ENCODE measurements at regions not wholly inside any gene's neighbourhood (a gene's known extent, or its start where the extent isn't known, plus 50 kb on each side); places are given as distances from the start of the nearest gene placed in this dataset.

DNA sequence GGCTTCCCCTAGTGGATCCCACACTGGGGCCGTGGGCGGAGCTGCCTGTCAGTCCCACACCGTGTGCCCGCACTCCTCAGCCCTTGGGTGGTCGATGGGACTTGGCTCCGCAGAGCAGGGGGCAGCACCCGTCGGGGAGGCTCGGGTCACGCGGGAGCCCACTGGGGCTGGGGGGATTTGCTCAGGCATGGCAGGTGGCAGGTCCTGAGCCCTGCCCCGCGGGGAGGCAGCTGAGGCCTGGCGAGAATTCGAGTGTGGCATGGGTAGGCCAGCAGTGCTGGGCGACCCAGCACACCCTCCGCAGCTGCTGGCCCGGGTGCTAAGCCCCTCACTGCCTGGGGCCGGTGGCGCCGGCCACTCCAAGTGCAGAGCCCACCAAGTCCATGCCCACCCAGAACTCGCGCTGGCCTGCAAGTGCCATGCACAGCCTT, 481.7 kb upstream of the PRR20A start:
- TF ChIP-seq, protein P1, sequence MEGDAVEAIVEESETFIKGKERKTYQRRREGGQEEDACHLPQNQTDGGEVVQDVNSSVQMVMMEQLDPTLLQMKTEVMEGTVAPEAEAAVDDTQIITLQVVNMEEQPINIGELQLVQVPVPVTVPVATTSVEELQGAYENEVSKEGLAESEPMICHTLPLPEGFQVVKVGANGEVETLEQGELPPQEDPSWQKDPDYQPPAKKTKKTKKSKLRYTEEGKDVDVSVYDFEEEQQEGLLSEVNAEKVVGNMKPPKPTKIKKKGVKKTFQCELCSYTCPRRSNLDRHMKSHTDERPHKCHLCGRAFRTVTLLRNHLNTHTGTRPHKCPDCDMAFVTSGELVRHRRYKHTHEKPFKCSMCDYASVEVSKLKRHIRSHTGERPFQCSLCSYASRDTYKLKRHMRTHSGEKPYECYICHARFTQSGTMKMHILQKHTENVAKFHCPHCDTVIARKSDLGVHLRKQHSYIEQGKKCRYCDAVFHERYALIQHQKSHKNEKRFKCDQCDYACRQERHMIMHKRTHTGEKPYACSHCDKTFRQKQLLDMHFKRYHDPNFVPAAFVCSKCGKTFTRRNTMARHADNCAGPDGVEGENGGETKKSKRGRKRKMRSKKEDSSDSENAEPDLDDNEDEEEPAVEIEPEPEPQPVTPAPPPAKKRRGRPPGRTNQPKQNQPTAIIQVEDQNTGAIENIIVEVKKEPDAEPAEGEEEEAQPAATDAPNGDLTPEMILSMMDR (IDR thresholded peaks at IDR 0.05; ENCODE audit: control extremely low read depth, extremely low read depth), result no peak
- H3K4me1 ChIP-seq (ENCODE audit: control insufficient read depth in 5 of 5, insufficient read depth in 5 of 5, low read length in 5 of 5), result no peaks in the 10 kb centered on the region
- H3K27ac ChIP-seq (ENCODE audit: low read depth in 1 of 2, low read length in 1 of 2), result no peak overlapping the region
- H3K9ac ChIP-seq (ENCODE audit: insufficient read depth in 1 of 2, low read length in 2 of 2), result no peak overlapping the region
- ATAC-seq (ENCODE audit: insufficient read depth, low FRiP score) (no peak), DNase-seq (no peak)
- H3K4me3 ChIP-seq, result no peak overlapping the region
- H3K27me3 ChIP-seq (ENCODE audit: control insufficient read depth in 3 of 3, insufficient read depth in 3 of 3, low read length in 2 of 3), result no peaks in the 10 kb centered on the region
- WGBS, 2 donors, result 94 to 97% methylated on average over 23 of the region's 23 CpGs
- peaks cover 0 to 10% (median under 1%) of the 10 kb centered on the region in 4 donors for H3K9me3 ChIP-seq (ENCODE audit: control insufficient read depth in 4 of 4, insufficient read depth in 3 of 4, low read length in 3 of 4)
- H3K36me3 ChIP-seq (ENCODE audit: control insufficient read depth in 4 of 4, insufficient read depth in 4 of 4, low read length in 4 of 4), result no peaks in the 10 kb centered on the region

DNA sequence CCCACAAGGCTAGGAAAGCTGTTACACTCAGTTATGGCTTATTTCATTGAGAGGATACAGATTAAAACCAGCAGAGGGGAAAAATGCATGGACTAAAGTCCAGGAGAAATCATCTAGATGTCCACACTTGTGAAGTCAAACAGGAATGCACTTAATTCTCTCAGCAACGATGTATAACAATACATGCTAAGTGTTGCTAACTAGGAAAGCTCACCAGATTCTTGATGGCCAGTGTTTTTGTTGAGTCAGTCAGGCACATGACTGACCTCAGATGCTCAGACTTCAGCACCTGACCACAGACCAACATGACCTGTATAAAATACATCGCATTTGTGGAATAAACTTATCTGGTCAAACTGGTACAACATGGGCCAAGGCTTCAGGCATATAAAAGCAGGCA, 470.2 kb upstream of the PRR20A start:
- Histone ChIP-seq H3K4me3 (no peak overlapping the region), H3K4me1 (ENCODE audit: control insufficient read depth in 5 of 5, insufficient read depth in 5 of 5, low read length in 5 of 5) (no peaks in the 10 kb centered on the region), H3K9me3 (ENCODE audit: control insufficient read depth in 4 of 4, insufficient read depth in 3 of 4, low read length in 3 of 4) (no peaks in the 10 kb centered on the region), H3K9ac (ENCODE audit: insufficient read depth in 1 of 2, low read length in 2 of 2) (no peak overlapping the region), H3K36me3 (ENCODE audit: control insufficient read depth in 4 of 4, insufficient read depth in 4 of 4, low read length in 4 of 4) (no peaks in the 10 kb centered on the region), H3K27ac (ENCODE audit: low read depth in 1 of 2, low read length in 1 of 2) (no peak overlapping the region), H3K27me3 (ENCODE audit: control insufficient read depth in 3 of 3, insufficient read depth in 3 of 3, low read length in 2 of 3) (no peaks in the 10 kb centered on the region)
- WGBS, 2 donors, result 79 to 80% methylated on average over 2 of the region's 2 CpGs
- TF ChIP-seq, protein P1 (IDR thresholded peaks at IDR 0.05; ENCODE audit: control extremely low read depth, extremely low read depth), result no peak
- ATAC-seq (ENCODE audit: insufficient read depth, low FRiP score) (no peak), DNase-seq (no peak)

DNA sequence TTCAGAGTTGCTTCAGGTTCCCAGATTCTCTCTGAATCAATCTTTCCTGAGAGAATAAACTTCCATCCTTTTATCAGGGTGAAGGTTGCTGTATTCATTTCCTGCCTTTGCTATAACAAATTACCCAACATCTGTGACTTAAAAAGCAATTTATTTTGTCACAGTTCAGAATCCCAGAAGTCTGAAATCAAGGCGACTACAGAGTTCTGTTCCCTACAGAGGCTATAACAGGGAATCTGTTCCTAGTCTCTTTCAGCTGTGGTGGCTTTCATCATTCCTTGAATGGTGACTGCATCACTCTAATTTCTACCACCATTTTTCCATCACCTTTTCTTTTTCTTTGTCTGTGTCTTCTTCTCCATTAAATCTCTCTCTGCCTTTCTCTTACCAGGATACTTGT, 459.3 kb upstream of the PRR20A start:
- no peaks in the 10 kb centered on the region for H3K36me3 ChIP-seq (ENCODE audit: control insufficient read depth in 4 of 4, insufficient read depth in 4 of 4, low read length in 4 of 4)
- no peak for ATAC-seq (ENCODE audit: insufficient read depth, low FRiP score)
- TF ChIP-seq, protein P1 (IDR thresholded peaks at IDR 0.05; ENCODE audit: control extremely low read depth, extremely low read depth), result no peak
- 52 to 58% methylated on average over 1 of the region's 1 CpG for WGBS, 2 donors
- no peak overlapping the region for H3K9ac ChIP-seq (ENCODE audit: insufficient read depth in 1 of 2, low read length in 2 of 2)
- peaks cover 0 to 4% (median 0%) of the 10 kb centered on the region in 4 donors for H3K9me3 ChIP-seq (ENCODE audit: control insufficient read depth in 4 of 4, insufficient read depth in 3 of 4, low read length in 3 of 4)
- H3K4me1 ChIP-seq (ENCODE audit: control insufficient read depth in 5 of 5, insufficient read depth in 5 of 5, low read length in 5 of 5), result no peaks in the 10 kb centered on the region
- H3K27me3 ChIP-seq (ENCODE audit: control insufficient read depth in 3 of 3, insufficient read depth in 3 of 3, low read length in 2 of 3), result no peaks in the 10 kb centered on the region
- no peak overlapping the region for H3K4me3 ChIP-seq
- no peak overlapping the region for H3K27ac ChIP-seq (ENCODE audit: low read depth in 1 of 2, low read length in 1 of 2)
- no peak for DNase-seq

DNA sequence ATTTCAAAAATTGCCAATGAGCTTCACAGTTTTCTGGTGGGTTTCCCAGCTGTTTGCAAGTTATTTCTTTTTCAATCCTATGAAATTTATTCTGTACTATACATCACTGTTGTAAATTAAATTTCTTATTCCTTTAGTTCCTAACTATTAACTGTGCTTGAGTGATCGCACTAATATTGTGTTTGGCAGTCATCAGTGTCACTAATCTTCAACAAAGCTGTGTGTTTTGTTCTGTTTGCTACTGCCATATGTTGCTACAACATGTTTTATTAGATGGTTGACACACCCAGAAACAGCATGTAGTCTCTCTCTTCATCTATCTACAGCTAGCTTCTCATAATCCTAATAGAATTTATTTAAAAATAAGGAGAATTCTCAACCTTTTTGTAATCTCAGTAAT, 453.6 kb upstream of the PRR20A start:
- Histone ChIP-seq H3K27me3 (ENCODE audit: control insufficient read depth in 3 of 3, insufficient read depth in 3 of 3, low read length in 2 of 3) (no peaks in the 10 kb centered on the region), H3K4me1 (ENCODE audit: control insufficient read depth in 5 of 5, insufficient read depth in 5 of 5, low read length in 5 of 5) (no peaks in the 10 kb centered on the region), H3K27ac (ENCODE audit: low read depth in 1 of 2, low read length in 1 of 2) (no peak overlapping the region), H3K9ac (ENCODE audit: insufficient read depth in 1 of 2, low read length in 2 of 2) (no peak overlapping the region), H3K36me3 (ENCODE audit: control insufficient read depth in 4 of 4, insufficient read depth in 4 of 4, low read length in 4 of 4) (no peaks in the 10 kb centered on the region), H3K4me3 (no peak overlapping the region), H3K9me3 (ENCODE audit: control insufficient read depth in 4 of 4, insufficient read depth in 3 of 4, low read length in 3 of 4) (no peaks in the 10 kb centered on the region)
- TF ChIP-seq, protein P1 (IDR thresholded peaks at IDR 0.05; ENCODE audit: control extremely low read depth, extremely low read depth), result no peak
- 66 to 88% methylated on average over 1 of the region's 1 CpG for WGBS, 2 donors
- DNase-seq (no peak), ATAC-seq (ENCODE audit: insufficient read depth, low FRiP score) (no peak)

All from lung (tissue), 11 donors.